GM23338 (cell line): ENCODE measurements at regions not wholly inside any gene's neighbourhood (a gene's known extent, or its start where the extent isn't known, plus 50 kb on each side); places are given as distances from the start of the nearest gene placed in this dataset.

Source experiments
- ATAC-seq: fragments of 200-7000 bp; cut with Tn5 transposase; 3 replicates; pipeline ENCODE4 v1.9.1; 2020
- DNase-seq: peaks from one replicate; pipeline ENCODE4 v3.0.0-alpha.2; 2015; ENCODE audit warnings: low spot score
- H2AFZ ChIP-seq: fragments of 200-600 bp; sonication (generic); 2 replicates; pipeline ENCODE4 v1.8.0; 2016; ENCODE audit warnings: antibody characterized with exemption, mild to moderate bottlenecking, moderate library complexity
- H3F3A ChIP-seq: fragments of 200-600 bp; sonication (generic); replicated peaks from 2 replicates; pipeline ENCODE4 v1.8.0; 2017; ENCODE audit warnings: antibody characterized with exemption, mixed run types, low read depth
- H3K27ac ChIP-seq: fragments of 200-600 bp; sonication (generic); 2 replicates; pipeline ENCODE4 v1.6.1; 2016; ENCODE audit warnings: low read depth
- H3K27me3 ChIP-seq: fragments of 200-600 bp; sonication (generic); 2 replicates; pipeline ENCODE4 v1.8.0; 2016; ENCODE audit warnings: mild to moderate bottlenecking, mixed run types, moderate library complexity; ENCODE audit not compliant: insufficient read depth
- H3K36me3 ChIP-seq: fragments of 200-600 bp; sonication (generic); 2 replicates; pipeline ENCODE4 v1.8.0; 2016; ENCODE audit warnings: mild to moderate bottlenecking; ENCODE audit not compliant: insufficient read depth
- H3K4me1 ChIP-seq: fragments of 200-600 bp; sonication (generic); 2 replicates; pipeline ENCODE4 v1.8.0; 2016; ENCODE audit warnings: mild to moderate bottlenecking, moderate library complexity; ENCODE audit not compliant: insufficient read depth
- H3K4me2 ChIP-seq: fragments of 200-600 bp; sonication (generic); 2 replicates; pipeline ENCODE4 v1.7.1; 2017; ENCODE audit warnings: mixed run types
- H3K4me3 ChIP-seq: fragments of 200-600 bp; sonication (generic); 2 replicates; pipeline ENCODE4 v1.6.1; 2016; ENCODE audit warnings: mixed run types
- H3K79me2 ChIP-seq: fragments of 200-600 bp; sonication (generic); replicated peaks from 2 replicates; pipeline ENCODE4 v1.8.0; 2017; ENCODE audit warnings: mild to moderate bottlenecking; ENCODE audit not compliant: insufficient read depth
- H3K9me2 ChIP-seq: fragments of 200-600 bp; sonication (generic); 2 replicates; pipeline ENCODE4 v1.8.0; 2017; ENCODE audit not compliant: insufficient read depth
- H4K20me1 ChIP-seq: fragments of 200-600 bp; sonication (generic); replicated peaks from 2 replicates; pipeline ENCODE4 v1.8.0; 2017; ENCODE audit warnings: mild to moderate bottlenecking; ENCODE audit not compliant: insufficient read depth
- H3K27ac Mint-ChIP-seq: 2 replicates; pipeline ENCODE4 v1.8.0; 2020; ENCODE audit warnings: inconsistent platforms, mild to moderate bottlenecking, moderate library complexity, mixed read lengths
- H3K27me3 Mint-ChIP-seq: 3 replicates; pipeline ENCODE4 v1.8.0; 2022; ENCODE audit warnings: low read depth, mild to moderate bottlenecking, moderate library complexity, mixed read lengths, inconsistent platforms; ENCODE audit not compliant: insufficient read depth, poor library complexity
- H3K36me3 Mint-ChIP-seq: 3 replicates; pipeline ENCODE4 v1.8.0; 2021; ENCODE audit warnings: low read depth, mild to moderate bottlenecking, inconsistent platforms, moderate library complexity, mixed read lengths
- H3K4me1 Mint-ChIP-seq: 3 replicates; pipeline ENCODE4 v1.8.0; 2020; ENCODE audit warnings: mild to moderate bottlenecking, inconsistent platforms, mixed read lengths
- H3K4me3 Mint-ChIP-seq: 3 replicates; pipeline ENCODE4 v1.8.0; 2021; ENCODE audit warnings: moderate library complexity, mild to moderate bottlenecking, inconsistent platforms, mixed read lengths
- H3K9me3 Mint-ChIP-seq: 3 replicates; pipeline ENCODE4 v1.8.0; 2020; ENCODE audit warnings: moderate library complexity, mild to moderate bottlenecking, inconsistent platforms, mixed read lengths
- CREB1 ChIP-seq: fragments of 250-450 bp; sonication (Bioruptor Pico); IDR thresholded peaks from 2 replicates; pipeline ENCODE4 v1.5.0; 2020; ENCODE audit warnings: low read depth, mild to moderate bottlenecking, moderate library complexity
- EZH2 ChIP-seq: fragments of 200-600 bp; sonication (generic); IDR thresholded peaks from one replicate; pipeline ENCODE4 v1.8.0; 2017; ENCODE audit warnings: antibody characterized with exemption, mild to moderate bottlenecking, low read depth; ENCODE audit not compliant: unreplicated experiment
- EZH2phosphoT487 ChIP-seq: fragments of 200-600 bp; sonication (generic); IDR thresholded peaks from one replicate; pipeline ENCODE4 v1.8.1; 2018; ENCODE audit warnings: antibody characterized with exemption; ENCODE audit not compliant: unreplicated experiment
- JUNB ChIP-seq: IDR thresholded peaks from one replicate; pipeline ENCODE4 v1.6.1; 2016; ENCODE audit warnings: antibody characterized with exemption; ENCODE audit not compliant: unreplicated experiment
- NANOG ChIP-seq: IDR thresholded peaks from 2 replicates; pipeline ENCODE4 v1.6.1; 2016; ENCODE audit warnings: antibody characterized with exemption, borderline replicate concordance
- POLR2AphosphoS5 ChIP-seq: IDR thresholded peaks from 2 replicates; pipeline ENCODE4 v1.6.1; 2016; ENCODE audit warnings: antibody characterized with exemption, low read depth
- REST ChIP-seq: IDR thresholded peaks from one replicate; pipeline ENCODE4 v1.6.1; 2018; ENCODE audit warnings: antibody characterized with exemption; ENCODE audit not compliant: unreplicated experiment
- STAT1 ChIP-seq: IDR thresholded peaks from one replicate; pipeline ENCODE4 v1.6.1; 2016; ENCODE audit warnings: antibody characterized with exemption; ENCODE audit not compliant: unreplicated experiment
- ZNF114 ChIP-seq: fragments of 250-450 bp; sonication (Bioruptor Pico); IDR thresholded peaks from 2 replicates; pipeline ENCODE4 v1.5.0; 2020; ENCODE audit warnings: mild to moderate bottlenecking, moderate library complexity
- ZNF331 ChIP-seq: fragments of 250-450 bp; sonication (Bioruptor Pico); IDR thresholded peaks from 2 replicates; pipeline ENCODE4 v1.5.0; 2020; ENCODE audit warnings: low read depth, mild to moderate bottlenecking, moderate library complexity
- TF ChIP-seq, protein P1 (sequence below), 2 experiments: fragments of 200-600 bp in 1 of 2; sonication (generic) in 1 of 2; conservative IDR thresholded peaks; 2 replicates each; pipeline versions ENCODE4 v1.5.1 to v1.6.1; 2016 to 2017; ENCODE audit warnings: antibody characterized with exemption in 2 of 2, low read depth in 2 of 2, mild to moderate bottlenecking in 2 of 2, moderate library complexity in 1 of 2

GRCh38 chr4:129531253-129531652, 435.3 kb downstream of the C4orf33 start (continued):
- TF ChIP-seq REST: no peak
- TF ChIP-seq POLR2AphosphoS5: no peak
- no peak for TF ChIP-seq NANOG

DNA sequence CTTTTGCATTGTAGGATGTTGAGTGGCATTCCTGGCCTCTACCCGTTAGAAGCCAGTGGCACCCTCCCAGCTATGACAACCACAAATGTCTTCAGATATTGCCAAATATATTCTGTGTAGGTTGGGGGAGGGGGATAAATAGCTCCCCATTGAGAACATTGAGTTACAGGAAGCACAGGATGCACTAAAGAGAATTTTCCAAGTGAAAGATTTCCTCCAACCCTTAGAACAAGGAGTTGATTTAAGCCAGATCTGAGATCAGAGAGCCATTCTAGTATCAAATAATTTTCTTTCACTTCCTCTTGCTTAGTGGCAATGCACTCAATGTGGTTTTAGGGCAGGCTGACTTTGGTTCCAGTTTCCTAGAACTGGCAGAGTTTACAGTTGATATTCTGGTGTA, 436.6 kb downstream of the C4orf33 start:
- no peak overlapping the region for H3K4me2 ChIP-seq
- H3K27me3 ChIP-seq: no peaks in the 10 kb centered on the region
- DNase-seq (no peak), ATAC-seq (no peak)
- Mint-ChIP-seq H3K27ac (no peak overlapping the region), H3K36me3 (no peaks in the 10 kb centered on the region), H3K9me3 (peaks cover 3% of the 10 kb centered on the region; the same call in 2 of the 3 replicates), H3K4me1 (no peaks in the 10 kb centered on the region), H3K27me3 (peaks cover 2% of the 10 kb centered on the region), H3K4me3 (no peak overlapping the region)
- no peak overlapping the region for H2AFZ ChIP-seq
- no peaks in the 10 kb centered on the region for H3K36me3 ChIP-seq
- H3K27ac ChIP-seq: no peak overlapping the region
- H4K20me1 ChIP-seq: no peaks in the 10 kb centered on the region
- H3K79me2 ChIP-seq: no peaks in the 10 kb centered on the region
- H3F3A ChIP-seq: no peaks in the 10 kb centered on the region
- H3K4me1 ChIP-seq: no peaks in the 10 kb centered on the region
- H3K9me2 ChIP-seq: no peaks in the 10 kb centered on the region
- TF ChIP-seq POLR2AphosphoS5: no peak
- H3K4me3 ChIP-seq: no peak overlapping the region

GRCh38 chr4:129543299-129543698, 447.3 kb downstream of the C4orf33 start:
- no peaks in the 10 kb centered on the region for H3K4me1 ChIP-seq
- no peaks in the 10 kb centered on the region for H3K79me2 ChIP-seq
- H3K4me1 Mint-ChIP-seq: no peaks in the 10 kb centered on the region
- no peak overlapping the region for H3K4me3 ChIP-seq
- no peak overlapping the region for H3K4me2 ChIP-seq
- H3K36me3 Mint-ChIP-seq: no peaks in the 10 kb centered on the region
- DNase-seq (no peak), ATAC-seq (no peak)
- H3K9me2 ChIP-seq: peaks cover 19% of the 10 kb centered on the region; the same call in 1 of the 2 replicates
- H3K27ac Mint-ChIP-seq: no peak overlapping the region
- H3K27me3 ChIP-seq: no peaks in the 10 kb centered on the region
- H4K20me1 ChIP-seq: no peaks in the 10 kb centered on the region
- H3K27ac ChIP-seq: no peak overlapping the region
- H3F3A ChIP-seq: no peaks in the 10 kb centered on the region
- H3K36me3 ChIP-seq: no peaks in the 10 kb centered on the region
- no peak overlapping the region for H2AFZ ChIP-seq
- H3K9me3 Mint-ChIP-seq: no peaks in the 10 kb centered on the region
- H3K27me3 Mint-ChIP-seq: no peaks in the 10 kb centered on the region
- no peak overlapping the region for H3K4me3 Mint-ChIP-seq
- TF ChIP-seq CREB1 (CRISPR knock-in tag) (no peak), STAT1 (no peak), NANOG (no peak), REST (no peak), ZNF114 (no peak), JUNB (no peak), EZH2 (no peak), POLR2AphosphoS5 (no peak), EZH2phosphoT487 (no peak), ZNF331 (CRISPR knock-in tag) (no peak)
- TF ChIP-seq, protein P1, sequence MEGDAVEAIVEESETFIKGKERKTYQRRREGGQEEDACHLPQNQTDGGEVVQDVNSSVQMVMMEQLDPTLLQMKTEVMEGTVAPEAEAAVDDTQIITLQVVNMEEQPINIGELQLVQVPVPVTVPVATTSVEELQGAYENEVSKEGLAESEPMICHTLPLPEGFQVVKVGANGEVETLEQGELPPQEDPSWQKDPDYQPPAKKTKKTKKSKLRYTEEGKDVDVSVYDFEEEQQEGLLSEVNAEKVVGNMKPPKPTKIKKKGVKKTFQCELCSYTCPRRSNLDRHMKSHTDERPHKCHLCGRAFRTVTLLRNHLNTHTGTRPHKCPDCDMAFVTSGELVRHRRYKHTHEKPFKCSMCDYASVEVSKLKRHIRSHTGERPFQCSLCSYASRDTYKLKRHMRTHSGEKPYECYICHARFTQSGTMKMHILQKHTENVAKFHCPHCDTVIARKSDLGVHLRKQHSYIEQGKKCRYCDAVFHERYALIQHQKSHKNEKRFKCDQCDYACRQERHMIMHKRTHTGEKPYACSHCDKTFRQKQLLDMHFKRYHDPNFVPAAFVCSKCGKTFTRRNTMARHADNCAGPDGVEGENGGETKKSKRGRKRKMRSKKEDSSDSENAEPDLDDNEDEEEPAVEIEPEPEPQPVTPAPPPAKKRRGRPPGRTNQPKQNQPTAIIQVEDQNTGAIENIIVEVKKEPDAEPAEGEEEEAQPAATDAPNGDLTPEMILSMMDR (conservative IDR thresholded peaks at IDR 0.05; ENCODE audit: low read depth in 2 of 2): no peak
